ENCODE measurements at regions not wholly inside any gene's neighbourhood (a gene's known extent, or its start where the extent isn't known, plus 50 kb on each side); places are given as distances from the start of the nearest gene placed in this dataset.

DNA sequence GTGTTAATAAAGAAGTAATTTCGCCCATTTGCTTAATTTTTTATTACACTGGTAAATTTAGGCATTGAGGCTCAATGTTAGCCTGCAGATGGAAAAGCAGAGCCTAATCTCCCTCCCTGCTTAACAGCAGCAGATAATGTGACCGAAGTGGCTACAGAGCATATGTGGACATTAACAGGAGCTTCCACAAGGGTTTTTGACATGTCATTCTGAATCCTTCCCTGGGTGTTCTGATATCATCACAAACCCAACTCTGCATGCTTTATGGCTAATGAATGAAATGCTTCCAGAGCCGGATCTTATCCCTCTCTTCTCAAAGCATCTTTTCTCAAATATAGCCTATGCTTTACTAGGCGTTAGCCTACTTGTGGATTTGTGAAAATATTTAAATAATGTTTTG lies 208.6 kb downstream of the CAAP1 start:
- 66 to 71% methylated on average over 4 of the region's 4 CpGs for WGBS, 2 donors
- ATAC-seq: no peak
- no peaks in the 10 kb centered on the region for H3K4me1 ChIP-seq
- intact Hi-C loops (cut with DNase I): no loop called here
- no peak overlapping the region for H3K27ac ChIP-seq
- no peak for TF ChIP-seq CTCF (IDR thresholded peaks at IDR 0.05)
- H3K4me3 ChIP-seq: no peak overlapping the region
- DNase-seq: no peak
- H3K36me3 ChIP-seq: no peaks in the 10 kb centered on the region
- H3K27me3 ChIP-seq: no peaks in the 10 kb centered on the region
- H3K9me3 ChIP-seq: no peaks in the 10 kb centered on the region
- no peak for FAIRE-seq

- Histone ChIP-seq H3K36me3 (no peaks in the 10 kb centered on the region), H3K27me3 (no peaks in the 10 kb centered on the region), H3K4me3 (no peak overlapping the region), H3K4me1 (no peaks in the 10 kb centered on the region), H3K27ac (no peak overlapping the region), H3K9me3 (no peaks in the 10 kb centered on the region)
- WGBS, 2 donors: 74 to 79% methylated on average over 4 of the region's 4 CpGs
- TF ChIP-seq CTCF (IDR thresholded peaks at IDR 0.05): no peak
- no peak for ATAC-seq
- FAIRE-seq: no peak
- no peak for DNase-seq
- intact Hi-C loops (cut with DNase I): no loop called here
These were observed 209.7 kb downstream of the CAAP1 start for GRCh38 chr9:26682796-26683496.

DNA sequence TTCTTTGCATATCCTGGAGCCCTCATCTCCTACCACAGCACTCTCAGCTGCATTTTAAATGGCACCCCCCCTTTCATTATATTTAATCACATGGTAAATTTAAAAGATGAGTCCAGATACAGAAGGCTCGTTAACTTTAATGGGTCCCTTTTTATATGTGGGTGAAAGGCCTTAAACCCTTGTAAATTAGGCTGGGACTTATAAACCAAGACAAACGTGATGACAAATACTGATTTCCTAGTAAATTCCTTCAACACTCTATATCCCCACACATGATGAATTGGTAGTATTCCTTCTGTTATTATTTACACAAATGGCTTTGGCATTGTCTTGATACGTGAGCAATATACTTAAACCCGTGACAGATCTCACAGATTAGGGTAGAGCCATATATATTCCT lies 210.6 kb downstream of the CAAP1 start:
- DNase-seq: no peak
- ATAC-seq: no peak
- Histone ChIP-seq H3K27me3 (no peaks in the 10 kb centered on the region), H3K9me3 (no peaks in the 10 kb centered on the region), H3K4me1 (no peaks in the 10 kb centered on the region), H3K4me3 (no peak overlapping the region), H3K27ac (no peak overlapping the region), H3K36me3 (no peaks in the 10 kb centered on the region)
- TF ChIP-seq CTCF (IDR thresholded peaks at IDR 0.05): no peak
- FAIRE-seq: no peak
- whole genome bisulfite sequencing, 2 donors: 67 to 68% methylated on average over 4 of the region's 4 CpGs
- intact Hi-C loops (cut with DNase I): no loop called here

DNA sequence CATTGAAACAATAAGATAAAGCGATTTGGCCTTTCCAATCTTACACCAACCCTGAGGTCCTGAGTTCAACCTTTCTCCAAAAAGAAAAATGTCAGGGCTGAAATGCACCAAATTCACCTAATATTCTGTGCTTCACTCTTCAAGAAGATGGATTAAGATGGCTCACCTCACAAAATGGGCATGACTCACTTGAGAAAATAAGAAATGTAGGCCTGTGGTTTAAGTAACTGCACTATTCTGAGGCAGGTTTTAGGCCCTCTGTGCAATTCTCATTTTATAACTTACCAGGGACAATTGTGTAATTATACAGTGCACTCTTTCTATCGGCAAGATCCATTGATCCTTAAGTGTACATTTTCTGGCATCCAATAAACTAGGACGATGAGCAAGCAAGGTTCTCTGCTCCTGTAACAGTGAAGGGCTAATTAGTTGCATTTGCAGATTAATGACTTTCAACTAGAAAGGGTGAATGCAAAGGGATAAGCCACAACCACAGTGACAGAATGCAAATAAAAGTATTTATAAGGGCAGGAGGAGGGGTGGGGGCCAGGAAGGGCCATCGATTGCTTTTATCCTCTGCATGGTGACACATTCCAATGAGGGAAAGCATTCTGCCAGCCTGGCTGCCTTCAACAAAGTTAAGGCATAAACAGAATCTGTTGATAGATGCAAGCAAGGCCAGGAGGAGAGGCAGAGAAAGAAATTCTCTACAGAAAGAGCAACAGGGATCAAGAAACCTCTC lies 214.5 kb downstream of the CAAP1 start:
- no peak overlapping the region for H3K4me3 ChIP-seq
- intact Hi-C loops (cut with DNase I): no loop called here
- no peak for ATAC-seq
- H3K27ac ChIP-seq: no peak overlapping the region
- no peaks in the 10 kb centered on the region for H3K36me3 ChIP-seq
- FAIRE-seq: no peak
- H3K27me3 ChIP-seq: no peaks in the 10 kb centered on the region
- no peak for TF ChIP-seq CTCF (IDR thresholded peaks at IDR 0.05)
- no peak for DNase-seq
- no peaks in the 10 kb centered on the region for H3K4me1 ChIP-seq
- H3K9me3 ChIP-seq: no peaks in the 10 kb centered on the region
- WGBS, 2 donors: 30 to 35% methylated on average over 4 of the region's 4 CpGs

GRCh38 chr9:26675035-26675434 lies 217.6 kb downstream of the CAAP1 start:
- H3K36me3 ChIP-seq: no peaks in the 10 kb centered on the region

More at GRCh38 chr9:26675035-26675434, 217.6 kb downstream of the CAAP1 start:
- no peak overlapping the region for H3K4me3 ChIP-seq
- intact Hi-C loops (cut with DNase I): no loop called here
- no peaks in the 10 kb centered on the region for H3K9me3 ChIP-seq
- no peak for TF ChIP-seq CTCF (IDR thresholded peaks at IDR 0.05)
- DNase-seq: no peak
- FAIRE-seq: no peak
- 44 to 53% methylated on average over 3 of the region's 3 CpGs for WGBS, 2 donors
- ATAC-seq: no peak
- H3K27me3 ChIP-seq: no peaks in the 10 kb centered on the region
- H3K27ac ChIP-seq: no peak overlapping the region
- no peaks in the 10 kb centered on the region for H3K4me1 ChIP-seq

Measured in pancreas (tissue), 10 donors.